Activated CD8-positive, alpha-beta memory T cell treated with anti-CD3 and anti-CD28 coated beads, Interleukin-2, amount 50 U/mL, for 48 hours (primary cell): ENCODE measurements at regions not wholly inside any gene's neighbourhood (a gene's known extent, or its start where the extent isn't known, plus 50 kb on each side); places are given as distances from the start of the nearest gene placed in this dataset.

ENCODE experiments used
- DNase-seq: peaks from one replicate; pipeline ENCODE4 v3.0.0-alpha.2; 2020

- DNase-seq = no peak
Observed at GRCh38 chr10:111203615-111204014, 126.8 kb downstream of the ADRA2A start.

- DNase-seq = no peak
Observed at GRCh38 chr10:111204838-111205237, 128.0 kb downstream of the ADRA2A start.

DNA sequence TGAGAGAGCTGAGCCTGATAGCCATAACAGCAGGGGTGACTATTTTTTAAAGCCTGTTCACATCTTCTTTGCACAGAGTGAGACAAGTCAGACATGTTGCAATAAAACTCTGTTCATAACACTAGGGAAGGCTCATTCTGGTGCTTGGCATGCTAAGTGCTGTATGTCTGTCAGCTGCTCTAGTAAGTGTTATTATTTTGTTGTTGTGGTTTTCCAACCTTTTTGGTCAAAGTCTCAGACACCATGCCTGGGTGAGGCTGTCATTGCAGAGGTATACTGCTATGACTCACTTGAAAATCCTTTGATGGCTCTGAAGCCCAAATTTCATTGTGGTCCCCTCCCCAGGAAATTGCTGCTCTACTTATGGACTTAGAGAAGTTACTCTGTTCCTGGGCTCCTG, 129.7 kb downstream of the ADRA2A start:
- DNase-seq = no peak

DNA sequence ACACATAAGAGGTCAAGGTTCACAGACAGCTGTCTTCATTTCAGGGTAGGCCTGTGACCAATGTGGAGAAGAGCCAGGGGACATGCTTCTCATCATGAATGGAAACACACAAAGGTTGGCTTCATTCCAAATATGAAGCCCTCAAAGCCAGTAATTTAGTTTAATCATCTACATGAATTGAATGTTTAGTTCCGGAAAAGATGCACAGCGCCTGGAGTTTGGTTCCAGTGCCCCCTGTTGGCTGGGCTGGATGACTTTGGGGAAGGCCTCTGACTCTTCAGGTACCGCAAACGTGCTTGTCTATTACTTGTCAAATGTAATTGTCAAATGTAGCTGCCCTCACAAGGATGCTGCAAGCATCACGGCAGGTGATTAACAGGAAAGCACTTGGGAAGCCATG, 130.7 kb downstream of the ADRA2A start:
- DNase-seq = no peak

DNA sequence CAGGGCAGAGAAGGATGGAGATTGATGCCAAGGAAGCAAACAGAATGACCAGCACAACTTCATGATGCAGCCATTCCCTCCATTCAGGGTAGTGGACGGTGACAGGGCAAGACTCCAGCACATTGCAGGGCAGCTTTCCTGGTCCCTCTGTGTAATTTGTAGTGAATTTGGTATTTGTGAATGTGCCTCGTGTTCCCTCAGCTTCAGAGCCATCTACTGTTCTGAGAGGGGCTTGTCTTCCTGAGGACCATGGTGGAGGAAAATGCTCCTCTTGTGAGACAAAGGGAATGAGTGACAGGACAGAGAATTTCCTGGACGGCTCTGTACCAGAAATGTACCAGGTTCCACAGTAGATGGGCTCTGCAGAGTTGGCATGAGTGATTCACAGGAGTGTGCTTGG, 132.1 kb downstream of the ADRA2A start:
- no peak for DNase-seq

GRCh38 chr10:111209692-111210091, 132.9 kb downstream of the ADRA2A start:
- DNase-seq = no peak

- no peak for DNase-seq
Observed at GRCh38 chr10:111211241-111211640, 134.4 kb downstream of the ADRA2A start.

DNA sequence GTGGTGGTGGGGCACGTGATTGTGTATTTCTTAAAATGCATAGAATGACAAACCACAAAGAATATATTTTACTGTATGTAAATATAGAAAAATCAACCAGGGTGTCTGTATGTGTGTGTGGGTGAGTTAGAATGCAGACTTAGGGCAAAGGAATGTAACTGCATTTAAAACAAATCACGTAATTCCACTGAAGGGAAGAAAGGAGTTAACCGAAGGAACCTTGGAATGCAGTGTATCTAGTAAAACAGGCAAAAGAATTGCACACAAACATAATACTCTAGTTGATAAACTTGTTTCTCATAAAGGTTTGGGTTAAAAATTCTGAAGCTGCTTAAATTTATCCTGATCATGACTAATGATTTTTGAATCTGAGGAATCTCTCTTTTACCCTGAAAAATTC, 134.9 kb downstream of the ADRA2A start:
- no peak for DNase-seq

- DNase-seq = no peak
Observed at GRCh38 chr10:111221682-111222480, 145.1 kb downstream of the ADRA2A start.

DNA sequence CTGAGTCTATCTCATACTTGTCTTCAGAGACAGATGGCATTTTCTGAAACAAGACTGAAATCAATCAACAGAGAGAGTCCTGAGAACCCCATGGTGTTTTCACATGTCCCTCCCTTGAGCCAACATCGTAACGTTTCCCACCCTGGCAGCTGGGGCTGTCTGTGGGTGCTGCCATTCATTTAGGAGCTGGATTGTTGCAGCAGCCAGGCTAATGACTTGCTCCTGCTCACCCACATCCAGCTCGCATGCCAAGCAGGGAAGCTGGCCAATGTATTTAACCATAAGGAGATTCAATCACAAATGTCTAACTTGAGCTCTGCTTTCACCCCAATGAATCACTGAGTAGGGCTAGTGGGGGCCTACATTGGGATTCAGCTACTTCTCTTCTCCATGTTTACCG, 146.1 kb downstream of the ADRA2A start:
- DNase-seq = no peak

- DNase-seq = no peak
Observed at GRCh38 chr10:111231779-111232178, 154.9 kb downstream of the ADRA2A start.

DNA sequence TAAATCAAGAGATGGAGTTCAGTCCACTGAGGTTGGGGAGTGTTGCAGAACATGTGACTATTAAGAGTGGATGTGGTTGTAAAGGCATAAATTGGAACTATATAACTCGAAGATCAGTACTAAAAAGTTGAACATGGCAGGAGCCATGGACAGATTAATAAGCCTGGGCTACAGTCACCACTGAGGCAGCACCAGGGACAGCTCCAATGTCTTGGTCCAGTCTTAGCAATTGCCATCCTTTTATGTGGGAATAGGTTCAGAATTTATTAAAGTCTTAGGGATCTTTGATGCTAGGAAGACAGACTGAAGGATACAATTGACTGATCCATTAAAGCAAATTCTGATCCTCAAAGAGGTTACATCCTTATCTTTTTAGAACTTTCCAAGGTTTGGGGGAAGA, 156.6 kb downstream of the ADRA2A start:
- DNase-seq = no peak

GRCh38 chr10:111234234-111234913, 157.5 kb downstream of the ADRA2A start:
- DNase-seq = no peak

- DNase-seq = no peak
Observed at GRCh38 chr10:111234914-111235302, 158.1 kb downstream of the ADRA2A start.

GRCh38 chr10:111240348-111240747, 163.5 kb downstream of the ADRA2A start:
- no peak for DNase-seq

- no peak for DNase-seq
Observed at GRCh38 chr10:111243126-111243525, 166.3 kb downstream of the ADRA2A start.

DNA sequence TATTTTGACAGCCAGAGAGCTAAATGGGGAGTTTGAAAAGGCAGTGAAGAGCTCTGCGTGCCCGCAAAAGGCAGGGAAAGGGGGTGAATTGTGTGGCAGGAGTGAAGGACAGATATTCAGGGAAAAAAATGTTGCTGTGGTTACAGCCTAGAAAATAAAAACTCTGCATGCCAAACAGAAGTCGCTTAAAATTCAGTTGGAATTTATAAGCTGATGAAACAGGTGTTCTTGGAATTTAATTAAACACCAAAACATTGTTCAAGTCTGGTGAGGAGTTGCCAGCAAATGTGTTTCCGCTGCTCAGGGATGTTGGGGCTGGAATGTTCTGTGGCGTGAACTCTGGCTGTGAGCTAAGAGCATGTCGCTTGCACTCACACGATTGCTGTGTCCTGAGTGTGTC, 169.3 kb downstream of the ADRA2A start:
- no peak for DNase-seq

DNA sequence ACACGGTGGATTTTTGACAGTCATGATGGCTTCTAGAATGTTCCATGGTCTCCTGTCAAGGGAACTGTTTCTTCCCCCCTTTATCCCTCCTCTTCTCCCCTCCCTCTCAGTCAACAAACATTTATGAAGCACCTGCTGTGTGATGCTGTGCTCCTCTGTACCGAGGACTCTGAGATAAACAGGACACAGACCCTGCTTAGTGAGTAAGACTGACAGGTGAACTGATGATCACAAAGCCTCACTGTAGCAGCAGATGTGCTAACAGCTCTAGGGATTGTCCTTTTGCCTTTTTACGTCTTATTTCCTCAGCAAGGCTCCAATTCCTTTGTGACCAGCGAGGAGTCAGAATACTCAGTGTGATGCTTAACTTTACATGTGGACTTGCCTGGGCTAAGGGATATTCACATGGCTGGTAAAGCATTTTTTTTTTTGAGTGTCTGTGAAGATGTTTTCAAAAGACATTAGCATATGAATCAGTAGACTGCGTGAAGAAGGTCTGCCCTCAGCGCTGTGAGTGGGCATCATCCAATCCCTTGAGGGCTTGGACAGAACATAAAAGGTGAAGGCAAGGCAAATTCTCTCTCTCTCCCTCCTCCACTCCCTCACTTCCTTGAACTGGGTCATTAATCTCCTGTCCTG, 170.1 kb downstream of the ADRA2A start:
- DNase-seq = no peak

DNA sequence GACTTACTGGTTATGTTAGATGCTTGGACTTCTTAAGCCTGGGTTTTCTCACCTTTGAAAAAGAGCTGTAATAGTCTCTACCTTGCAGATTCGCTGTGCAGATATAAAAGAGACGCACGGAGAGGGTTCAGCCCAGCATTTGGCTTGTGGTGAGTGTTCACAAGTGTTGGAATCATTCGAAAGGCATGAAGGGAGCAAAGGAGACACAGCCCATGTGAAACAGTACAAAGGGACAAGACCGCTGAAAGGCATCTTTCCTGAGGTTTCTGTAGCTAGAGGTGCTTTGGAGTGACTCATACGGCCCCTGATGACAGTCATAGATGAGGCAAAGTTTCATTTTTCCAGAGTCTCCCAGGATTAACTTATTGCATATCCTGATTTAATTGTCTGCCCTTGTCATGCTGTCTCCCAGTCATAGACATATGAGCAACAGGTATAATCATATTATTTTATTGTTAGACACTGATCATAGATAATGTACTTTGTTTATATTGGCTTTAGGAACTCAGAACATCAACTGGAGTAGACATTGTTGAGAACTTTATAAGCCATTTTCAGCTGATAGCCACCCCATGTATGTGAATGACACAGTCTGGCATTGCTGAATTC, 171.1 kb downstream of the ADRA2A start:
- no peak for DNase-seq

GRCh38 chr10:111249925-111250324, 173.1 kb downstream of the ADRA2A start:
- DNase-seq = no peak

DNA sequence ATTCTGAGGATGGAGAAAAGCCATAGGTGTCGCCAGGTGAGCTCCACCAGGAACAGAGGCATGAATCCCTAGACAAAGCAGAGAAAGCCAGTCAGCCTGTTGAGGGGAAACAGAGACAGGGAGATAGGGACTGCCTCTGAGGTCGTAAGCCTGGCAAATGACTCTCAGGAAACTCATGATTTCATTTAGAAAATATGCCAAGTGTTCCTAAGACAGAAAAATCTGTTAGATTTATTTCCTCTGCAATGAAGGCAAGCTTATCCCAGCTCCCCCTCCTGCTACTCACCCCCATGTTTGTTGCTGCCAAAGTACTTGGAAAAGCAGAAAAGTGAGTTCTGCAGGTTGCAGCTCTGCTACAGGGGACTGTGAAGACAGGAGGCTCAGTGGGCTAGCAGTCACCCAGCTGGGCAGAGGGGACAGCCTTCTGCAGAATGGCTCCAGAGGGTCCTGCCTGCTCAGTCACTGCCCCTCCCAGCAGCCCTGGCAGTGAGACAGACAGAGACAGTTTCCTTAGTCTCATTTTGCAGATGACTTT, 184.3 kb downstream of the ADRA2A start:
- no peak for DNase-seq

DNA sequence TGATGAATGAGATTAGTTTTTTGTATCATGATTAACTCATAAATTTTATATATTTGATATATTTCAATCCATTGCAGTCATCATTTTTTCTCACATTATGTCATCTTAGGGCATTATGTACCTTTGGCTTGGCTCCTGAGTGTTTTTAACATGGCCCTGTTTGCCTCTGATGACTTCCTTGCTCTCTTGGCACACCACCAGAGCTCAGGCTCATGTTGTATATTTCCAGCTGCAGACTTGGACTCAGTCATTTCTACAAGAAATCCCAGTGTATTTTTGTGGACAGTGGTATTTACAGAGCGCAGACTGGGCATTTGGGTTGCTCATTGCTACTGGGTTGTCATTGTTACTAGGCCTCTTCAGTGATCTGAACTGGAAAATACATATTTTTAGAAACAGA, 188.5 kb downstream of the ADRA2A start:
- DNase-seq = no peak

DNA sequence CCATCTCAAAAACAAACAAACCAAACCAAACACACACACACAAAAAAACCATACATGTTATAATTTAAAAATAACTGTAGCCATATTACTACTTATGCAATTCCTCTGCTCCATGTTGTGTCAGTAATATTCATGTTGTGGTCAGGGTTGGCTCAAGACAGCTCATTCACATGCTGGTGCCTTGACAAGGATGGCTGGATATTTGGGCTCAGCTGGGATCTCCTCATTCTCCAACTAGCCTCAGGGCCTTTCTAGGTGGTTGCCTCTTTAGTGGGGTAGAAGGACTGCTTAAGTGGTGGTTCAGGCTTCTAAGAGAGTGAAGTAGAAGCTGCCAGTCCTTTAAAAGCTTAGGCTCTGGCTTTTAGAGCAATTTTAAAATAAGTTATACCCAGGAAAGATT, 189.3 kb downstream of the ADRA2A start:
- DNase-seq = no peak
